HCT116 (cell line): ENCODE measurements at regions not wholly inside any gene's neighbourhood (a gene's known extent, or its start where the extent isn't known, plus 50 kb on each side); places are given as distances from the start of the nearest gene placed in this dataset.

Source experiments
- ATAC-seq: fragments of 200-7000 bp; cut with Tn5 transposase; 2 replicates; pipeline ENCODE4 v1.9.1; 2020; ENCODE audit warnings: mild to moderate bottlenecking, moderate library complexity
- BruUV-seq: library from RNA; stranded (reverse); fragments of 400-500 nt; replicated peaks from 2 replicates; lab custom pipeline; 2021; lab: Mats Ljungman, UMichigan
- CTCF ChIA-PET: fragments of 300-600 bp; sonication (Branson Sonifier 250); formaldehyde crosslinking; loops from one replicate; lab custom pipeline; 2021; ENCODE audit warnings: antibody characterized with exemption; lab: Charles Lee
- POLR2A ChIA-PET: fragments of 300-600, 350-600 bp; sonication (Branson Sonifier 250); formaldehyde crosslinking; loops from one replicate; lab custom pipeline; 2021; ENCODE audit warnings: antibody characterized with exemption; lab: Charles Lee
- RAD21 ChIA-PET, 2 experiments: fragments of 300-600 bp; sonication (Branson Sonifier 250); formaldehyde crosslinking; loops; one replicate each; lab custom pipeline; 2023; ENCODE audit warnings: low total read pairs in 2 of 2; ENCODE audit not compliant: uncharacterized antibody in 2 of 2, unreplicated experiment in 2 of 2, low non-redundant PET in 1 of 2; lab: Charles Lee
- DNase-seq: peaks from one replicate; pipeline ENCODE4 v3.0.0-alpha.2; 2010; ENCODE audit warnings: low read depth, low spot score
- H2AFZ ChIP-seq: fragments of 200-600 bp; shearing (Covaris generic), sonication (generic); 2 replicates; pipeline ENCODE4 v1.6.1; 2017; ENCODE audit warnings: low read depth, mixed run types, mixed read lengths, antibody characterized with exemption, low read length; ENCODE audit not compliant: poor library complexity, severe bottlenecking
- H3K27ac ChIP-seq: 2 replicates; pipeline ENCODE4 v1.5.1; 2012; ENCODE audit warnings: low read depth, low read length
- H3K27me3 ChIP-seq: fragments of 200-600 bp; sonication (generic); 2 replicates; pipeline ENCODE4 v1.6.1; 2016; ENCODE audit warnings: mixed run types, low read length, mixed read lengths; ENCODE audit not compliant: insufficient read depth
- H3K36me3 ChIP-seq, 2 experiments: fragments of 200-500 bp in 1 of 2; fragments of 200-600 bp in 1 of 2; sonication (Bioruptor generic) in 1 of 2; sonication (generic) in 1 of 2; 2 replicates each; pipeline versions ENCODE4 v1.5.1 to v1.6.1; 2014 to 2016; ENCODE audit warnings: low read length in 2 of 2, inconsistent platforms in 1 of 2, mixed read lengths in 1 of 2, mixed run types in 1 of 2; ENCODE audit not compliant: insufficient read depth in 2 of 2, control insufficient read depth in 1 of 2
- H3K4me1 ChIP-seq, 2 experiments: fragments of 200-600 bp in 1 of 2; sonication (generic) in 1 of 2; 2 replicates each; pipeline versions ENCODE4 v1.5.1 to v1.6.1; 2012 to 2017; ENCODE audit warnings: low read length in 2 of 2, inconsistent platforms in 1 of 2, mild to moderate bottlenecking in 1 of 2, mixed read lengths in 1 of 2, mixed run types in 1 of 2, moderate library complexity in 1 of 2; ENCODE audit not compliant: insufficient read depth in 2 of 2, control insufficient read depth in 1 of 2
- H3K4me2 ChIP-seq: fragments of 200-600 bp; sonication (generic); 2 replicates; pipeline ENCODE4 v1.6.1; 2017; ENCODE audit warnings: mixed run types, low read length, mixed read lengths
- H3K4me3 ChIP-seq, 2 experiments: fragments of 200-600 bp in 1 of 2; sonication (generic) in 1 of 2; replicated peaks in 1 of 2; 2 replicates each; pipeline ENCODE4 v1.5.1; 2011 to 2016; ENCODE audit warnings: low read length in 2 of 2, control low read depth in 1 of 2, low read depth in 1 of 2, mild to moderate bottlenecking in 1 of 2, mixed read lengths in 1 of 2, mixed run types in 1 of 2
- H3K79me2 ChIP-seq: fragments of 200-600 bp; sonication (generic); 2 replicates; pipeline ENCODE4 v1.6.1; 2017; ENCODE audit warnings: mild to moderate bottlenecking, mixed run types, low read length, moderate library complexity, mixed read lengths; ENCODE audit not compliant: insufficient read depth
- H3K9ac ChIP-seq: fragments of 200-600 bp; sonication (generic); 2 replicates; pipeline ENCODE4 v1.6.1; 2016; ENCODE audit warnings: low read length, mixed read lengths
- H3K9me2 ChIP-seq: fragments of 200-600 bp; sonication (generic), shearing (Covaris generic); 2 replicates; pipeline ENCODE4 v1.6.1; 2017; ENCODE audit warnings: mixed run types, mild to moderate bottlenecking, moderate library complexity; ENCODE audit not compliant: insufficient read depth
- H3K9me3 ChIP-seq, 2 experiments: fragments of 200-500 bp in 1 of 2; fragments of 200-600 bp in 1 of 2; sonication (Bioruptor generic) in 1 of 2; sonication (generic) in 1 of 2; 2 replicates each; pipeline ENCODE4 v1.6.1; 2014 to 2017; ENCODE audit warnings: low read length in 2 of 2, mixed read lengths in 2 of 2, inconsistent platforms in 1 of 2, low read depth in 1 of 2, mild to moderate bottlenecking in 1 of 2, mixed run types in 1 of 2, moderate library complexity in 1 of 2; ENCODE audit not compliant: control insufficient read depth in 1 of 2, insufficient read depth in 1 of 2
- H4K20me1 ChIP-seq: fragments of 200-600 bp; sonication (generic), shearing (Covaris generic); 2 replicates; pipeline ENCODE4 v1.6.1; 2017; ENCODE audit warnings: mixed run types, mild to moderate bottlenecking, moderate library complexity; ENCODE audit not compliant: insufficient read depth
- CBX3 ChIP-seq: IDR thresholded peaks from 2 replicates; pipeline ENCODE4 v1.6.1; 2012; ENCODE audit warnings: low read depth
- CEBPB ChIP-seq: IDR thresholded peaks from 2 replicates; pipeline ENCODE4 v1.6.1; 2012; ENCODE audit warnings: low read depth
- EGR1 ChIP-seq: IDR thresholded peaks from 2 replicates; pipeline ENCODE4 v1.6.1; 2012; ENCODE audit warnings: low read depth
- EZH2 ChIP-seq: fragments of 200-600 bp; sonication (generic); IDR thresholded peaks from 2 replicates; pipeline ENCODE4 v1.6.1; 2017; ENCODE audit warnings: antibody characterized with exemption, mixed run types
- EZH2phosphoT487 ChIP-seq: fragments of 200-600 bp; IDR thresholded peaks from 2 replicates; pipeline ENCODE4 v1.6.1; 2018; ENCODE audit warnings: antibody characterized with exemption, borderline replicate concordance
- JUND ChIP-seq: IDR thresholded peaks from 2 replicates; pipeline ENCODE4 v1.6.1; 2012
- POLR2A ChIP-seq: IDR thresholded peaks from 2 replicates; pipeline ENCODE4 v1.7.0; 2011; ENCODE audit warnings: borderline replicate concordance; ENCODE audit not compliant: insufficient read depth, insufficient read length; ENCODE audit errors: extremely low read depth
- POLR2AphosphoS5 ChIP-seq: IDR thresholded peaks from 2 replicates; pipeline ENCODE4 v1.6.1; 2011; ENCODE audit warnings: mild to moderate bottlenecking, low read depth, low read length, moderate library complexity
- RAD21 ChIP-seq: IDR thresholded peaks from 2 replicates; pipeline ENCODE4 v1.6.1; 2012; ENCODE audit warnings: low read depth, mild to moderate bottlenecking
- SIN3A ChIP-seq: IDR thresholded peaks from 2 replicates; pipeline ENCODE4 v1.6.1; 2012; ENCODE audit warnings: low read depth
- SP1 ChIP-seq: IDR thresholded peaks from 2 replicates; pipeline ENCODE4 v1.6.1; 2012; ENCODE audit warnings: low read depth
- SRF ChIP-seq: IDR thresholded peaks from 2 replicates; pipeline ENCODE4 v1.6.1; 2012; ENCODE audit warnings: low read depth
- TCF7L2 ChIP-seq: IDR thresholded peaks from 2 replicates; pipeline ENCODE4 v1.7.0; 2011; ENCODE audit warnings: borderline replicate concordance, inconsistent platforms; ENCODE audit not compliant: insufficient read depth, insufficient read length; ENCODE audit errors: extremely low read depth
- YY1 ChIP-seq: IDR thresholded peaks from 2 replicates; pipeline ENCODE4 v1.6.1; 2011; ENCODE audit warnings: low read length, low read depth, moderate library complexity, mild to moderate bottlenecking; ENCODE audit not compliant: insufficient replicate concordance; ENCODE audit errors: extremely low read depth
- ZFX ChIP-seq: fragments of 450-650 bp; IDR thresholded peaks from 2 replicates; pipeline ENCODE4 v1.6.1; 2017
- ZNF274 ChIP-seq: fragments of 200-500 bp; sonication (Bioruptor generic); IDR thresholded peaks from 2 replicates; pipeline ENCODE4 v1.6.1; 2014; ENCODE audit warnings: mild to moderate bottlenecking, low read depth, low read length, inconsistent platforms
- intact Hi-C: fragments of 100-400 bp; cut with micrococcal nuclease; formaldehyde crosslinking; loops from 2 replicates; pipeline ENCODE4 v1.10.0; 2022
- TF ChIP-seq, protein P1 (sequence below): IDR thresholded peaks from 2 replicates; pipeline ENCODE4 v1.6.1; 2012
- TF ChIP-seq, protein P2 (sequence below): IDR thresholded peaks from 2 replicates; pipeline ENCODE4 v1.6.1; 2012; ENCODE audit warnings: low read depth

DNA sequence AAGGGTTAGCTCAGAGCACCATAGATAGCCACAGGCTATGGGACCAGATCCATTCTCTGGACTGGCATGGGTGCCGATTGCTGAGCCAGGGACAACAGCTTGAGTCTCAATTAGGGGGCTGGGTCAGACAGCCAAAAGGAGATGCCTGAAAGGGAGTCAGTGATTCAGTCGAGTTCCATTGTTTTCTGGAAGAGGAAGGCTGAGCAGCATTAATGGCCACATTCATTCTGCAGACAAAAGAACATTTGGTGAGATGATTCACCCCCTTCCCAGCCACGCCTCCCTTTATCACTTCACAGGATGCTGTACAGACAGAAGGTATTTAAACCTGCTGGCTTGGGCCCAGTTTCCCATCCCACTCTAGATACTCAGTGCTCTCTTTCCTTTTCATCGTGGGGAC is 131.9 kb downstream of the ADAMTS15 start (continued):
- no peak for TF ChIP-seq ZNF274

DNA sequence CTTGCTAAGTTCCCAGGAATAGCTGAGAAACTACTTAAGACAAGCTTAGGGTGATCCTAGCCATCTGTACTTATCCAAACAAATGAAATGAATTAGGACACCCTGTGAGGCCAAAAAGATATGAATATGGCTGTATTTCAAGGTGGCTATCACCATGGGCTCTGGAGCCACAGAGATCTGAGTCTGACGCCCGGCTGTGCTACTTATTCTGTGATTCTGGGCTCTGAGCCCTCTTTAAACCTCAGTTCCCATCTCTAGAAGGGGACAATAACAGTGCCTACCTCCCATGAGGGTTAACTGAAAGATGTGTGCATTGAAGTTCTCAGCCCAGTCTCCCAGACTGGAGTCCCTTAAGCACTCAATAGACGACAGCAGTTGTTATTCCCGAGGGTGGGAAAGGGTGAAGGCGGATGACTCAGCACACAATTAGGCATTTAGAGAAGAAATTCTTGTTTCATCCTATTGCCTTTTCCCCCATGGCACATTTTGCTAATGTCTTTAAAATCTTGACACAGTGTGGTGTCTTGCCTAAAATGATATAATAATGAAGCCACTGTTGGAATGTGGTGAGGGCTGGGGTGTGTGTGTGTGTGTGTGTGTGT is 132.5 kb downstream of the ADAMTS15 start:
- no peaks in the 10 kb centered on the region for H3K27me3 ChIP-seq
- DNase-seq (no peak), ATAC-seq (peak; percentile 33; the same call in 1 of the 2 replicates)
- RAD21 ChIA-PET = no interaction called here
- TF ChIP-seq YY1 (no peak), SRF (no peak), EZH2 (no peak), ZNF274 (no peak), POLR2AphosphoS5 (no peak)
- TF ChIP-seq, all 23 proteins: peak for 0
- no peaks in the 10 kb centered on the region for H3K9me3 ChIP-seq
- H3K4me3 ChIP-seq = no peak overlapping the region
- POLR2A ChIA-PET = no interaction called here
- no peaks in the 10 kb centered on the region for H3K9me2 ChIP-seq
- no peaks in the 10 kb centered on the region for H4K20me1 ChIP-seq
- no peak overlapping the region for H3K27ac ChIP-seq
- no peaks in the 10 kb centered on the region for H3K79me2 ChIP-seq
- no TSS peak for BruUV-seq
- CTCF ChIA-PET = no interaction called here
- H3K4me2 ChIP-seq = peak overlapping the region; percentile 34
- no peak overlapping the region for H2AFZ ChIP-seq
- no peaks in the 10 kb centered on the region for H3K36me3 ChIP-seq
- peaks cover 0 to 14% of the 10 kb centered on the region in 2 experiments; a peak in 2 of 4 replicates for H3K4me1 ChIP-seq
- intact Hi-C loops = no loop called here
- H3K9ac ChIP-seq = no peak overlapping the region

- intact Hi-C loops = no loop called here
- ChIA-PET CTCF (no interaction called here), POLR2A (no interaction called here)
Measured at GRCh38 chr11:130581646-130582045, 133.2 kb downstream of the ADAMTS15 start.

More at GRCh38 chr11:130581646-130582045, 133.2 kb downstream of the ADAMTS15 start:
- H2AFZ ChIP-seq = no peak overlapping the region
- H3K9ac ChIP-seq = no peak overlapping the region
- no TSS peak for BruUV-seq
- H3K4me2 ChIP-seq = no peak overlapping the region
- TF ChIP-seq ZNF274 (no peak), JUND (no peak), POLR2A (no peak), CBX3 (no peak), CEBPB (no peak), SP1 (no peak), EZH2phosphoT487 (no peak), RAD21 (no peak), ZFX (no peak), EZH2 (no peak), POLR2AphosphoS5 (no peak), TCF7L2 (no peak), EGR1 (no peak), SIN3A (no peak), SRF (no peak)
- TF ChIP-seq, protein P1, sequence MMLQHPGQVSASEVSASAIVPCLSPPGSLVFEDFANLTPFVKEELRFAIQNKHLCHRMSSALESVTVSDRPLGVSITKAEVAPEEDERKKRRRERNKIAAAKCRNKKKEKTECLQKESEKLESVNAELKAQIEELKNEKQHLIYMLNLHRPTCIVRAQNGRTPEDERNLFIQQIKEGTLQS = no peak
- TF ChIP-seq, protein P2, sequence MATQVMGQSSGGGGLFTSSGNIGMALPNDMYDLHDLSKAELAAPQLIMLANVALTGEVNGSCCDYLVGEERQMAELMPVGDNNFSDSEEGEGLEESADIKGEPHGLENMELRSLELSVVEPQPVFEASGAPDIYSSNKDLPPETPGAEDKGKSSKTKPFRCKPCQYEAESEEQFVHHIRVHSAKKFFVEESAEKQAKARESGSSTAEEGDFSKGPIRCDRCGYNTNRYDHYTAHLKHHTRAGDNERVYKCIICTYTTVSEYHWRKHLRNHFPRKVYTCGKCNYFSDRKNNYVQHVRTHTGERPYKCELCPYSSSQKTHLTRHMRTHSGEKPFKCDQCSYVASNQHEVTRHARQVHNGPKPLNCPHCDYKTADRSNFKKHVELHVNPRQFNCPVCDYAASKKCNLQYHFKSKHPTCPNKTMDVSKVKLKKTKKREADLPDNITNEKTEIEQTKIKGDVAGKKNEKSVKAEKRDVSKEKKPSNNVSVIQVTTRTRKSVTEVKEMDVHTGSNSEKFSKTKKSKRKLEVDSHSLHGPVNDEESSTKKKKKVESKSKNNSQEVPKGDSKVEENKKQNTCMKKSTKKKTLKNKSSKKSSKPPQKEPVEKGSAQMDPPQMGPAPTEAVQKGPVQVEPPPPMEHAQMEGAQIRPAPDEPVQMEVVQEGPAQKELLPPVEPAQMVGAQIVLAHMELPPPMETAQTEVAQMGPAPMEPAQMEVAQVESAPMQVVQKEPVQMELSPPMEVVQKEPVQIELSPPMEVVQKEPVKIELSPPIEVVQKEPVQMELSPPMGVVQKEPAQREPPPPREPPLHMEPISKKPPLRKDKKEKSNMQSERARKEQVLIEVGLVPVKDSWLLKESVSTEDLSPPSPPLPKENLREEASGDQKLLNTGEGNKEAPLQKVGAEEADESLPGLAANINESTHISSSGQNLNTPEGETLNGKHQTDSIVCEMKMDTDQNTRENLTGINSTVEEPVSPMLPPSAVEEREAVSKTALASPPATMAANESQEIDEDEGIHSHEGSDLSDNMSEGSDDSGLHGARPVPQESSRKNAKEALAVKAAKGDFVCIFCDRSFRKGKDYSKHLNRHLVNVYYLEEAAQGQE = no peak
- H3K36me3 ChIP-seq = no peaks in the 10 kb centered on the region
- no peak overlapping the region for H3K4me3 ChIP-seq
- H3K27ac ChIP-seq = no peak overlapping the region
- H3K4me1 ChIP-seq = peaks cover 0 to 14% of the 10 kb centered on the region in 2 experiments; a peak in 2 of 4 replicates
- no peaks in the 10 kb centered on the region for H3K27me3 ChIP-seq
- no peak for DNase-seq
- RAD21 ChIA-PET = no interaction called here
- no peaks in the 10 kb centered on the region for H3K79me2 ChIP-seq
- no peaks in the 10 kb centered on the region for H3K9me3 ChIP-seq
- no peaks in the 10 kb centered on the region for H4K20me1 ChIP-seq
- no peaks in the 10 kb centered on the region for H3K9me2 ChIP-seq
- no peak for ATAC-seq
